ENCODE measurements at regions not wholly inside any gene's neighbourhood (a gene's known extent, or its start where the extent isn't known, plus 50 kb on each side); places are given as distances from the start of the nearest gene placed in this dataset.
"Not testable (repeated sequence)": the region's sequence is repeated elsewhere in the genome, so short reads cannot be mapped to it uniquely, and the experiment has no call there.

- no peak for TF ChIP-seq CTCF (IDR thresholded peaks at IDR 0.05; ENCODE audit: control extremely low read depth, extremely low read depth, low read depth, missing control alignments)
- DNase-seq (ENCODE audit: extremely low spot score): no peak
- ChIA-PET CTCF (interaction anchor here (1.1 to 1.4 kb wide), 2 partner anchors 14 to 151 kb away, joined by 3 read pairs; no protein-coding TSS in a partner anchor), POLR2A (no interaction called here)
Observed at GRCh38 chr3:30474371-30474770, 132.0 kb upstream of the TGFBR2 start.

GRCh38 chr3:30475038-30475808 is 131.2 kb upstream of the TGFBR2 start:
- peak; percentile 13 for DNase-seq (ENCODE audit: extremely low spot score)
- ChIA-PET CTCF (interaction anchor here (1.1 kb wide), 2 partner anchors 14 to 150 kb away, joined by 3 to 4 read pairs; no protein-coding TSS in a partner anchor), POLR2A (no interaction called here)
- TF ChIP-seq CTCF (IDR thresholded peaks at IDR 0.05; ENCODE audit: control extremely low read depth, extremely low read depth, low read depth, missing control alignments): no peak

GRCh38 chr3:30475809-30476178 is 130.6 kb upstream of the TGFBR2 start:
- ChIA-PET POLR2A (no interaction called here), CTCF (interaction anchor here (1.1 to 1.3 kb wide), 2 partner anchors 15 to 18 kb away, joined by 4 read pairs; no protein-coding TSS in a partner anchor)
- TF ChIP-seq CTCF (IDR thresholded peaks at IDR 0.05; ENCODE audit: control extremely low read depth, extremely low read depth, low read depth, missing control alignments): no peak
- no peak for DNase-seq (ENCODE audit: extremely low spot score)

GRCh38 chr3:30476368-30477084 is 129.9 kb upstream of the TGFBR2 start:
- ChIA-PET POLR2A (no interaction called here), CTCF (interaction anchor here (1.2 to 1.3 kb wide), 3 partner anchors 12 to 22 kb away, joined by 3 to 4 read pairs (median 4); no protein-coding TSS in a partner anchor)
- DNase-seq (ENCODE audit: extremely low spot score): no peak
- TF ChIP-seq CTCF (IDR thresholded peaks at IDR 0.05; ENCODE audit: control extremely low read depth, extremely low read depth, low read depth, missing control alignments): no peak

GRCh38 chr3:30477149-30477921 is 129.1 kb upstream of the TGFBR2 start:
- POLR2A ChIA-PET: no interaction called here
- CTCF ChIA-PET: interaction anchor here (0.7 to 1.3 kb wide), 4 partner anchors 11 to 21 kb away, joined by 3 to 4 read pairs (median 4); no protein-coding TSS in a partner anchor
- no peak for DNase-seq (ENCODE audit: extremely low spot score)
- no peak for TF ChIP-seq CTCF (IDR thresholded peaks at IDR 0.05; ENCODE audit: control extremely low read depth, extremely low read depth, low read depth, missing control alignments)

- DNase-seq (ENCODE audit: extremely low spot score); POLR2A ChIA-PET; CTCF ChIA-PET: not testable (repeated sequence)
Observed at GRCh38 chr3:30479737-30480136, 126.7 kb upstream of the TGFBR2 start.

- CTCF ChIA-PET: interaction anchor here (1.2 kb wide), 1 partner anchor 213 kb away, joined by 3 read pairs; no protein-coding TSS in a partner anchor
- POLR2A ChIA-PET; DNase-seq (ENCODE audit: extremely low spot score): not testable (repeated sequence)
Observed at GRCh38 chr3:30480156-30480555, 126.2 kb upstream of the TGFBR2 start.

All from GM10248 (cell line).